ENCODE measurements at regions not wholly inside any gene's neighbourhood (a gene's known extent, or its start where the extent isn't known, plus 50 kb on each side); places are given as distances from the start of the nearest gene placed in this dataset.

- no peak overlapping the region for H3K9ac ChIP-seq (ENCODE audit: insufficient read depth, low read length)
- H3K27ac ChIP-seq (ENCODE audit: insufficient read depth, low read length), result no peak overlapping the region
- H3K4me1 ChIP-seq (ENCODE audit: control insufficient read depth, extremely low read depth, insufficient read depth, low read length), result no peaks in the 10 kb centered on the region
Observed at GRCh38 chr12:108454539-108455139, 60.4 kb upstream of the FICD start.

GRCh38 chr12:108449478-108449877, 65.6 kb upstream of the FICD start:
- H3K27me3 ChIP-seq (ENCODE audit: control insufficient read depth, insufficient read depth, low read length), result no peaks in the 10 kb centered on the region

More at GRCh38 chr12:108454539-108455139, 60.4 kb upstream of the FICD start:
- no peaks in the 10 kb centered on the region for H4K20me1 ChIP-seq (ENCODE audit: control insufficient read depth, extremely low read depth, insufficient read depth, low read length)
- H3K27me3 ChIP-seq (ENCODE audit: control insufficient read depth, insufficient read depth, low read length), result no peaks in the 10 kb centered on the region
- no peaks in the 10 kb centered on the region for H3K9me3 ChIP-seq (ENCODE audit: control insufficient read depth, insufficient read depth, low read depth, low read length)
- H3K79me2 ChIP-seq (ENCODE audit: control insufficient read depth, insufficient read depth, low read length), result no peaks in the 10 kb centered on the region
- no peak overlapping the region for H3K4me2 ChIP-seq (ENCODE audit: extremely low read depth, insufficient read depth, low read length)
- H3K4me3 ChIP-seq (replicated peaks in 1 of 4; ENCODE audit: control extremely low read depth in 1 of 4, insufficient read depth in 1 of 4, low read depth in 3 of 4, low read length in 4 of 4), result no peak overlapping the region
- no peak for DNase-seq (ENCODE audit: low read depth in 2 of 2)
- no peak overlapping the region for H2AFZ ChIP-seq (ENCODE audit: low read length)
- H3K36me3 ChIP-seq (ENCODE audit: control insufficient read depth, insufficient read depth, low read length), result no peaks in the 10 kb centered on the region
- no peak for TF ChIP-seq CTCF (conservative IDR thresholded peaks at IDR 0.05 in 1 of 2, IDR thresholded peaks at IDR 0.05 in 1 of 2; ENCODE audit: low read depth in 1 of 2, low read length in 2 of 2)
- TF ChIP-seq EZH2 (IDR thresholded peaks at IDR 0.05; ENCODE audit: low read length, missing control alignments), result no peak

GRCh38 chr12:108448246-108448645, 66.8 kb upstream of the FICD start:
- Histone ChIP-seq H3K27ac (ENCODE audit: insufficient read depth, low read length) (no peak overlapping the region), H3K79me2 (ENCODE audit: control insufficient read depth, insufficient read depth, low read length) (no peaks in the 10 kb centered on the region), H3K4me3 (replicated peaks in 1 of 4; ENCODE audit: control extremely low read depth in 1 of 4, insufficient read depth in 1 of 4, low read depth in 3 of 4, low read length in 4 of 4) (no peak overlapping the region), H3K4me2 (ENCODE audit: extremely low read depth, insufficient read depth, low read length) (no peak overlapping the region), H2AFZ (ENCODE audit: low read length) (no peak overlapping the region), H4K20me1 (ENCODE audit: control insufficient read depth, extremely low read depth, insufficient read depth, low read length) (no peaks in the 10 kb centered on the region), H3K9ac (ENCODE audit: insufficient read depth, low read length) (no peak overlapping the region), H3K4me1 (ENCODE audit: control insufficient read depth, extremely low read depth, insufficient read depth, low read length) (no peaks in the 10 kb centered on the region), H3K27me3 (ENCODE audit: control insufficient read depth, insufficient read depth, low read length) (no peaks in the 10 kb centered on the region), H3K36me3 (ENCODE audit: control insufficient read depth, insufficient read depth, low read length) (no peaks in the 10 kb centered on the region), H3K9me3 (ENCODE audit: control insufficient read depth, insufficient read depth, low read depth, low read length) (no peaks in the 10 kb centered on the region)
- TF ChIP-seq EZH2 (IDR thresholded peaks at IDR 0.05; ENCODE audit: low read length, missing control alignments) (no peak), CTCF (conservative IDR thresholded peaks at IDR 0.05 in 1 of 2, IDR thresholded peaks at IDR 0.05 in 1 of 2; ENCODE audit: low read depth in 1 of 2, low read length in 2 of 2) (no peak)
- DNase-seq (ENCODE audit: low read depth in 2 of 2), result no peak

More at GRCh38 chr12:108449478-108449877, 65.6 kb upstream of the FICD start:
- Histone ChIP-seq H3K4me1 (ENCODE audit: control insufficient read depth, extremely low read depth, insufficient read depth, low read length) (no peaks in the 10 kb centered on the region), H3K27ac (ENCODE audit: insufficient read depth, low read length) (no peak overlapping the region), H3K9me3 (ENCODE audit: control insufficient read depth, insufficient read depth, low read depth, low read length) (no peaks in the 10 kb centered on the region), H3K9ac (ENCODE audit: insufficient read depth, low read length) (no peak overlapping the region), H3K4me3 (replicated peaks in 1 of 4; ENCODE audit: control extremely low read depth in 1 of 4, insufficient read depth in 1 of 4, low read depth in 3 of 4, low read length in 4 of 4) (no peak overlapping the region), H2AFZ (ENCODE audit: low read length) (no peak overlapping the region), H3K79me2 (ENCODE audit: control insufficient read depth, insufficient read depth, low read length) (no peaks in the 10 kb centered on the region), H4K20me1 (ENCODE audit: control insufficient read depth, extremely low read depth, insufficient read depth, low read length) (no peaks in the 10 kb centered on the region), H3K4me2 (ENCODE audit: extremely low read depth, insufficient read depth, low read length) (no peak overlapping the region), H3K36me3 (ENCODE audit: control insufficient read depth, insufficient read depth, low read length) (no peaks in the 10 kb centered on the region)
- TF ChIP-seq CTCF (conservative IDR thresholded peaks at IDR 0.05 in 1 of 2, IDR thresholded peaks at IDR 0.05 in 1 of 2; ENCODE audit: low read depth in 1 of 2, low read length in 2 of 2) (no peak), EZH2 (IDR thresholded peaks at IDR 0.05; ENCODE audit: low read length, missing control alignments) (no peak)
- no peak for DNase-seq (ENCODE audit: low read depth in 2 of 2)
